Body of pancreas (tissue), 4 donors: ENCODE measurements at regions not wholly inside any gene's neighbourhood (a gene's known extent, or its start where the extent isn't known, plus 50 kb on each side); places are given as distances from the start of the nearest gene placed in this dataset.

ENCODE experiments used
- ATAC-seq: fragments of 150-250 bp; one replicate; pipeline ENCODE4 v1.9.1; 2016
- DNase-seq, 4 donors: peaks; one replicate each; pipeline ENCODE4 v3.0.0-alpha.2; 2019
- H3K27ac ChIP-seq, 4 donors: fragments of 200-600 bp; sonication (generic); 1 replicate in 3 of 4; 2 replicates in 1 of 4; pipeline versions ENCODE4 v1.5.1 to v1.6.1; 2016 to 2019; ENCODE audit warnings: mild to moderate bottlenecking in 1 of 4, mixed read lengths in 1 of 4, moderate library complexity in 1 of 4
- H3K27me3 ChIP-seq, 2 donors: fragments of 200-600 bp; sonication (generic); one replicate each; pipeline ENCODE4 v1.6.0; 2016; ENCODE audit warnings: mild to moderate bottlenecking in 1 of 2
- H3K36me3 ChIP-seq, 2 donors: fragments of 200-600 bp; sonication (generic); replicated peaks in 1 of 2; 2 replicates each; pipeline ENCODE4 v1.5.1; 2016; ENCODE audit warnings: low read depth in 2 of 2; ENCODE audit not compliant: insufficient read depth in 1 of 2
- H3K4me1 ChIP-seq: fragments of 200-600 bp; sonication (generic); one replicate; pipeline ENCODE4 v1.6.0; 2016
- H3K4me3 ChIP-seq, 2 donors: fragments of 200-600 bp; sonication (generic); 1 replicate in 1 of 2; 2 replicates in 1 of 2; pipeline ENCODE4 v1.5.1; 2016 to 2019
- H3K9me3 ChIP-seq, 3 donors: fragments of 200-600 bp; sonication (generic); 1 replicate in 2 of 3; 2 replicates in 1 of 3; pipeline ENCODE4 v1.5.1; 2016
- CTCF ChIP-seq, 7 experiments: fragments of 450-650 bp in 4 of 7; fragments of 200-600 bp in 3 of 7; sonication (generic) in 3 of 7; IDR thresholded peaks; one replicate each; pipeline ENCODE4 v1.5.1; 2016 to 2019; ENCODE audit warnings: antibody characterized with exemption in 7 of 7
- POLR2A ChIP-seq, 3 donors: fragments of 450-650 bp; IDR thresholded peaks; one replicate each; pipeline ENCODE4 v1.6.1; 2016; ENCODE audit warnings: antibody characterized with exemption in 3 of 3, mild to moderate bottlenecking in 2 of 3
- WGBS, 2 donors: methylation state at CpG; one replicate each; pipeline ENCODE4 v1.1.5; 2017; 5-methylcytosine and 5-hydroxymethylcytosine counted together
- intact Hi-C: fragments of 100-400 bp; cut with DNase I; formaldehyde crosslinking; loops from one replicate; pipeline ENCODE4 v1.15.1; 2023

GRCh38 chr15:96678386-96678785 lies 347.9 kb downstream of the NR2F2 start:
- WGBS, 2 donors = 62 to 67% methylated on average over 3 of the region's 3 CpGs
- no peaks in the 10 kb centered on the region for H3K9me3 ChIP-seq
- no peaks in the 10 kb centered on the region for H3K4me1 ChIP-seq
- intact Hi-C loops = no loop called here
- ATAC-seq (no peak), DNase-seq (no peak)
- H3K4me3 ChIP-seq = no peak overlapping the region
- no peaks in the 10 kb centered on the region for H3K36me3 ChIP-seq
- H3K27me3 ChIP-seq = no peaks in the 10 kb centered on the region
- no peak overlapping the region for H3K27ac ChIP-seq
- no peak for TF ChIP-seq CTCF (IDR thresholded peaks at IDR 0.05)
- no peak for TF ChIP-seq POLR2A (IDR thresholded peaks at IDR 0.05)

GRCh38 chr15:96687388-96688107 lies 357.0 kb downstream of the NR2F2 start:
- intact Hi-C loops = no loop called here
- no peaks in the 10 kb centered on the region for H3K9me3 ChIP-seq
- H3K4me1 ChIP-seq = no peaks in the 10 kb centered on the region
- 62 to 70% methylated on average over 5 of the region's 5 CpGs for WGBS, 2 donors
- no peak overlapping the region for H3K4me3 ChIP-seq
- no peak for TF ChIP-seq POLR2A (IDR thresholded peaks at IDR 0.05)
- no peak for TF ChIP-seq CTCF (IDR thresholded peaks at IDR 0.05)
- no peak overlapping the region for H3K27ac ChIP-seq
- no peak for DNase-seq
- no peaks in the 10 kb centered on the region for H3K27me3 ChIP-seq
- ATAC-seq = no peak
- no peaks in the 10 kb centered on the region for H3K36me3 ChIP-seq

GRCh38 chr15:96690733-96691132 lies 360.2 kb downstream of the NR2F2 start:
- ATAC-seq = no peak
- intact Hi-C loops = no loop called here
- H3K27ac ChIP-seq = no peak overlapping the region

GRCh38 chr15:96692826-96693225 lies 362.3 kb downstream of the NR2F2 start:
- no peaks in the 10 kb centered on the region for H3K4me1 ChIP-seq
- DNase-seq = no peak
- H3K4me3 ChIP-seq = no peak overlapping the region
- no peaks in the 10 kb centered on the region for H3K36me3 ChIP-seq
- no peaks in the 10 kb centered on the region for H3K9me3 ChIP-seq
- WGBS, 2 donors = 79 to 90% methylated on average over 7 of the region's 7 CpGs
- TF ChIP-seq POLR2A (IDR thresholded peaks at IDR 0.05) = no peak
- TF ChIP-seq CTCF (IDR thresholded peaks at IDR 0.05) = no peak
- H3K27ac ChIP-seq = no peak overlapping the region
- ATAC-seq = no peak
- intact Hi-C loops = no loop called here
- H3K27me3 ChIP-seq = no peaks in the 10 kb centered on the region

More at GRCh38 chr15:96690733-96691132, 360.2 kb downstream of the NR2F2 start:
- no peak for TF ChIP-seq POLR2A (IDR thresholded peaks at IDR 0.05)
- TF ChIP-seq CTCF (IDR thresholded peaks at IDR 0.05) = no peak
- 72 to 76% methylated on average over 3 of the region's 3 CpGs for WGBS, 2 donors
- Histone ChIP-seq H3K36me3 (no peaks in the 10 kb centered on the region), H3K4me3 (no peak overlapping the region), H3K9me3 (no peaks in the 10 kb centered on the region), H3K27me3 (no peaks in the 10 kb centered on the region), H3K4me1 (no peaks in the 10 kb centered on the region)
- DNase-seq = no peak

GRCh38 chr15:96693515-96693914 lies 363.0 kb downstream of the NR2F2 start:
- no peak for ATAC-seq
- no peaks in the 10 kb centered on the region for H3K4me1 ChIP-seq
- no peaks in the 10 kb centered on the region for H3K36me3 ChIP-seq
- H3K9me3 ChIP-seq = no peaks in the 10 kb centered on the region
- no peak overlapping the region for H3K4me3 ChIP-seq
- DNase-seq = no peak
- no peak overlapping the region for H3K27ac ChIP-seq
- intact Hi-C loops = no loop called here
- H3K27me3 ChIP-seq = no peaks in the 10 kb centered on the region
- 71% methylated on average over 2 of the region's 2 CpGs for WGBS, 2 donors
- TF ChIP-seq CTCF (IDR thresholded peaks at IDR 0.05) (no peak), POLR2A (IDR thresholded peaks at IDR 0.05) (no peak)
